Activated CD4-positive, alpha-beta T cell treated with anti-CD3 and anti-CD28 coated beads for 48 hours (primary cell): ENCODE measurements at regions not wholly inside any gene's neighbourhood (a gene's known extent, or its start where the extent isn't known, plus 50 kb on each side); places are given as distances from the start of the nearest gene placed in this dataset.
A peak's percentile ranks its signal among the peaks of the same experiment; 100 is the strongest.

ENCODE experiments used
- DNase-seq: peaks from one replicate; pipeline ENCODE4 v3.0.0-alpha.2; 2020

- DNase-seq, result no peak
Measured at GRCh38 chr12:66859751-66860440, 181.0 kb upstream of the GRIP1 start.

GRCh38 chr12:66860752-66861750 lies 182.2 kb upstream of the GRIP1 start:
- DNase-seq, result peak; percentile 74

GRCh38 chr12:66862356-66862985 lies 183.6 kb upstream of the GRIP1 start:
- DNase-seq, result no peak

GRCh38 chr12:66863276-66863675 lies 184.4 kb upstream of the GRIP1 start:
- DNase-seq, result no peak

- no peak for DNase-seq
Measured at GRCh38 chr12:66877925-66878324, 199.0 kb upstream of the GRIP1 start.

GRCh38 chr12:66879409-66879808 lies 200.5 kb upstream of the GRIP1 start:
- no peak for DNase-seq

GRCh38 chr12:66881386-66881785 lies 202.5 kb upstream of the GRIP1 start:
- no peak for DNase-seq

- no peak for DNase-seq
Measured at GRCh38 chr12:66884091-66884490, 205.2 kb upstream of the GRIP1 start.

GRCh38 chr12:66885115-66885875 lies 206.4 kb upstream of the GRIP1 start:
- no peak for DNase-seq

GRCh38 chr12:66896797-66897196 lies 217.9 kb upstream of the GRIP1 start:
- no peak for DNase-seq

GRCh38 chr12:66898700-66899469 lies 220.0 kb upstream of the GRIP1 start:
- DNase-seq, result no peak

GRCh38 chr12:66899588-66899987 lies 220.7 kb upstream of the GRIP1 start:
- no peak for DNase-seq

GRCh38 chr12:66900616-66901015 lies 221.7 kb upstream of the GRIP1 start:
- DNase-seq, result no peak

GRCh38 chr12:66901138-66901932 lies 222.5 kb upstream of the GRIP1 start:
- no peak for DNase-seq

GRCh38 chr12:66902020-66902419 lies 223.1 kb upstream of the GRIP1 start:
- no peak for DNase-seq

- no peak for DNase-seq
Measured at GRCh38 chr12:66903782-66904396, 225.0 kb upstream of the GRIP1 start.

GRCh38 chr12:66905201-66905600 lies 226.3 kb upstream of the GRIP1 start:
- no peak for DNase-seq

GRCh38 chr12:66910366-66910974 lies 231.6 kb upstream of the GRIP1 start:
- DNase-seq, result no peak

- no peak for DNase-seq
Measured at GRCh38 chr12:66915306-66915904, 236.5 kb upstream of the GRIP1 start.

GRCh38 chr12:66916189-66916588 lies 237.3 kb upstream of the GRIP1 start:
- DNase-seq, result no peak
